ENCODE measurements at regions not wholly inside any gene's neighbourhood (a gene's known extent, or its start where the extent isn't known, plus 50 kb on each side); places are given as distances from the start of the nearest gene placed in this dataset.

GRCh38 chr5:60362158-60362557, 337.8 kb downstream of the DEPDC1B start:
- Histone ChIP-seq H3K4me3 (no peak overlapping the region), H3K27ac (no peak overlapping the region), H3K4me1 (peaks cover 0 to 49% (median 10%) of the 10 kb centered on the region in 4 donors), H3K36me3 (no peaks in the 10 kb centered on the region), H3K9me3 (no peaks in the 10 kb centered on the region), H3K27me3 (no peaks in the 10 kb centered on the region)
- intact Hi-C loops (cut with DNase I; ENCODE audit: low total_unique reads), result no loop called here
- TF ChIP-seq CTCF (IDR thresholded peaks at IDR 0.05), result no peak
- no peak for DNase-seq

GRCh38 chr5:60360355-60360754, 339.6 kb downstream of the DEPDC1B start:
- Histone ChIP-seq H3K27me3 (no peaks in the 10 kb centered on the region), H3K4me3 (no peak overlapping the region), H3K36me3 (no peaks in the 10 kb centered on the region), H3K4me1 (peaks cover 0 to 49% (median 7%) of the 10 kb centered on the region in 4 donors), H3K27ac (no peak overlapping the region), H3K9me3 (no peaks in the 10 kb centered on the region)
- intact Hi-C loops (cut with DNase I; ENCODE audit: low total_unique reads), result no loop called here
- DNase-seq, result no peak
- no peak for TF ChIP-seq CTCF (IDR thresholded peaks at IDR 0.05)

DNA sequence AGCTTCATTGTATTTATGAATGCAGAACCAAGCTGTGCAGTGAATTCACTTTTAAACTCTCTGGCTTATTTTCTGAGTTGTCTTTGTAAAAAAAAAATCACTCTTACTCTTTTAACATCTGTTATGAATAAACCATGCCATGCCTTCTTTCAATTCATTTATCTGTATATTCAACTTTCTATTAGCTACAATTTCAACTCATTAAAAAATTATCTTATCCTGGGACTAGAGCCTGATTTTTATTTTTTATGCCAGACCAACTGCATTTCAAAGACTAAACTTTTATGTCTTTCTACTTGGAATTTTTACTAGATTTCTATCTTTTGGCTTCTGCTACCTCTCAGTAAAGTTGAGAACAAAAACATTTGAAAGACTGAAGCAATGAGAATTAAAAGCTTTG, 342.7 kb downstream of the DEPDC1B start:
- intact Hi-C loops (cut with DNase I; ENCODE audit: low total_unique reads), result no loop called here
- H3K27me3 ChIP-seq, result no peaks in the 10 kb centered on the region
- TF ChIP-seq CTCF (IDR thresholded peaks at IDR 0.05), result no peak
- H3K36me3 ChIP-seq, result no peaks in the 10 kb centered on the region
- no peaks in the 10 kb centered on the region for H3K9me3 ChIP-seq
- no peak overlapping the region for H3K4me3 ChIP-seq
- peak overlapping the region in 1 of 2 donors; percentile 19 for H3K27ac ChIP-seq
- DNase-seq, result no peak
- H3K4me1 ChIP-seq, result peaks cover 0 to 52% (median 14%) of the 10 kb centered on the region in 4 donors

DNA sequence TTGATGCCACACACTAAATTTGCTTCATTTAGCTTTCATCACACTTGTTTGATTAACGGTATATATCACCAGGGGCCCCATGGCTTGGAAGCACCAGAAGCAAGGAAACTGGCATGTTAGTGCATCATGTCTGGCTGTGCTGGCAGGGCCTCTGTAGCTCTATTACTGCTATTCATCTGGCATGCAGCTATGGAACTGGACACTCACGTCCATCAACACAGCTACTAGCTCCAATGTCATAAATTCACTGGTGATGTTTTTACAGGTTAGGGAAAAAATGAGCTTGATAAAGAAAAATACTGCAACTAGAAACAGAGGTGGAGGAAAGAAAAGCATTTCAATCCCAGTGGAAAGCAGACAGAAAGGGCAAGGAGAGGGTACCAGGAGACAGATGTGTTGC, 343.2 kb downstream of the DEPDC1B start:
- Histone ChIP-seq H3K27ac (peak overlapping the region in 1 of 2 donors; percentile 19), H3K4me1 (peaks cover 0 to 52% (median 14%) of the 10 kb centered on the region in 4 donors), H3K9me3 (no peaks in the 10 kb centered on the region), H3K36me3 (no peaks in the 10 kb centered on the region), H3K27me3 (no peaks in the 10 kb centered on the region), H3K4me3 (no peak overlapping the region)
- TF ChIP-seq CTCF (IDR thresholded peaks at IDR 0.05), result no peak
- intact Hi-C loops (cut with DNase I; ENCODE audit: low total_unique reads), result no loop called here
- no peak for DNase-seq

GRCh38 chr5:60355181-60355580, 344.8 kb downstream of the DEPDC1B start:
- Histone ChIP-seq H3K9me3 (no peaks in the 10 kb centered on the region), H3K27ac (peak overlapping the region in 1 of 2 donors; percentile 19), H3K4me1 (peaks cover 0 to 52% (median 14%) of the 10 kb centered on the region in 4 donors), H3K4me3 (no peak overlapping the region), H3K36me3 (no peaks in the 10 kb centered on the region), H3K27me3 (no peaks in the 10 kb centered on the region)
- intact Hi-C loops (cut with DNase I; ENCODE audit: low total_unique reads), result no loop called here
- TF ChIP-seq CTCF (IDR thresholded peaks at IDR 0.05), result no peak
- DNase-seq, result no peak

DNA sequence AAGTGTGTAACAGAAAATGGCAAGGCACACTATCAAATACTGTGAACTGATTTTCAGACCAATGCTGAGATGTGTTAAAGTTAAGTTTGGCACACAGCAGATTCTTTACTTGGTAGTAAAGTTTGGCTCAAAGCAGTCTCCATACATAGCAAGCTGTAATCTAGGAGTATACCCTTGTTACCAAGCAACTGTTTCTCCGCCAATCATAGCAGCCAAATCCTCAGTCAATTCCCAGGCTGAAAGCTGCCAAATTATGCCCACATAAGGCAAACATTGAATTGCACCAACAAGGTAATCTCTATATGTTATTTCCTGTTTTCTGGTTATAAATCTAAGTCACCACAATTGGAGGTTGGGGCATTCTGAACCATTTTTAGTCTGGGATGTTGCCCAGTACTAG, 345.7 kb downstream of the DEPDC1B start:
- Histone ChIP-seq H3K9me3 (no peaks in the 10 kb centered on the region), H3K4me3 (no peak overlapping the region), H3K36me3 (no peaks in the 10 kb centered on the region), H3K4me1 (peaks cover 0 to 52% (median 14%) of the 10 kb centered on the region in 4 donors), H3K27ac (peak overlapping the region; percentile 8 to 19), H3K27me3 (no peaks in the 10 kb centered on the region)
- no peak for TF ChIP-seq CTCF (IDR thresholded peaks at IDR 0.05)
- DNase-seq, result no peak
- intact Hi-C loops (cut with DNase I; ENCODE audit: low total_unique reads), result no loop called here
